ENCODE measurements at regions not wholly inside any gene's neighbourhood (a gene's known extent, or its start where the extent isn't known, plus 50 kb on each side); places are given as distances from the start of the nearest gene placed in this dataset.

GRCh38 chr2:105487142-105488069 is 88.6 kb upstream of the FHL2 start:
- Histone ChIP-seq H3K4me3 (ENCODE audit: low read length) (no peak overlapping the region), H3K9ac (ENCODE audit: low read length) (no peak overlapping the region), H2AFZ (ENCODE audit: low read depth, low read length) (no peak overlapping the region), H3K9me2 (ENCODE audit: insufficient read depth, low read length) (no peaks in the 10 kb centered on the region), H3F3A (ENCODE audit: insufficient read depth, low read length, poor library complexity, severe bottlenecking) (no peaks in the 10 kb centered on the region), H3K9me3 (ENCODE audit: low read length) (no peaks in the 10 kb centered on the region), H3K27me3 (ENCODE audit: insufficient read depth, low read depth, low read length) (no peaks in the 10 kb centered on the region), H3K79me2 (replicated peaks; ENCODE audit: insufficient read depth, low read length) (no peaks in the 10 kb centered on the region), H4K20me1 (ENCODE audit: insufficient read depth) (no peaks in the 10 kb centered on the region), H3K4me2 (ENCODE audit: low read length) (no peak overlapping the region), H3K27ac (ENCODE audit: low read length) (no peak overlapping the region), H3K36me3 (ENCODE audit: insufficient read depth, low read length) (no peaks in the 10 kb centered on the region)
- TF ChIP-seq RAD21 (conservative IDR thresholded peaks at IDR 0.05) (no peak), MXI1 (conservative IDR thresholded peaks at IDR 0.05; ENCODE audit: poor library complexity, severe bottlenecking) (no peak), EP300 (conservative IDR thresholded peaks at IDR 0.05; ENCODE audit: poor library complexity, severe bottlenecking) (no peak), REST (IDR thresholded peaks at IDR 0.05; ENCODE audit: borderline replicate concordance) (no peak), POLR2AphosphoS5 (IDR thresholded peaks at IDR 0.05) (no peak), TAF1 (IDR thresholded peaks at IDR 0.05; ENCODE audit: low read depth) (no peak)

- Histone ChIP-seq H3K9me3 (ENCODE audit: low read length) (no peaks in the 10 kb centered on the region), H3K36me3 (ENCODE audit: insufficient read depth, low read length) (no peaks in the 10 kb centered on the region), H3K4me2 (ENCODE audit: low read length) (no peak overlapping the region), H3K9ac (ENCODE audit: low read length) (no peak overlapping the region), H3K79me2 (replicated peaks; ENCODE audit: insufficient read depth, low read length) (no peaks in the 10 kb centered on the region), H3F3A (ENCODE audit: insufficient read depth, low read length, poor library complexity, severe bottlenecking) (no peaks in the 10 kb centered on the region), H3K27me3 (ENCODE audit: insufficient read depth, low read depth, low read length) (no peaks in the 10 kb centered on the region), H3K27ac (ENCODE audit: low read length) (no peak overlapping the region), H3K9me2 (ENCODE audit: insufficient read depth, low read length) (no peaks in the 10 kb centered on the region), H3K4me3 (ENCODE audit: low read length) (no peak overlapping the region), H4K20me1 (ENCODE audit: insufficient read depth) (no peaks in the 10 kb centered on the region), H2AFZ (ENCODE audit: low read depth, low read length) (no peak overlapping the region)
- TF ChIP-seq EZH2 (IDR thresholded peaks at IDR 0.05; ENCODE audit: borderline replicate concordance, insufficient read depth, low read length, poor library complexity, severe bottlenecking): no peak
Measured at GRCh38 chr2:105486762-105487141, 87.9 kb upstream of the FHL2 start.

GRCh38 chr2:105478670-105479069 is 79.8 kb upstream of the FHL2 start:
- Histone ChIP-seq H3K9me2 (ENCODE audit: insufficient read depth, low read length) (no peaks in the 10 kb centered on the region), H3K27ac (ENCODE audit: low read length) (no peak overlapping the region), H2AFZ (ENCODE audit: low read depth, low read length) (no peak overlapping the region), H3K79me2 (replicated peaks; ENCODE audit: insufficient read depth, low read length) (no peaks in the 10 kb centered on the region), H3F3A (ENCODE audit: insufficient read depth, low read length, poor library complexity, severe bottlenecking) (no peaks in the 10 kb centered on the region), H3K9ac (ENCODE audit: low read length) (no peak overlapping the region), H3K9me3 (ENCODE audit: low read length) (no peaks in the 10 kb centered on the region), H3K36me3 (ENCODE audit: insufficient read depth, low read length) (no peaks in the 10 kb centered on the region), H4K20me1 (ENCODE audit: insufficient read depth) (no peaks in the 10 kb centered on the region), H3K4me2 (ENCODE audit: low read length) (no peak overlapping the region), H3K27me3 (ENCODE audit: insufficient read depth, low read depth, low read length) (no peaks in the 10 kb centered on the region), H3K4me3 (ENCODE audit: low read length) (no peak overlapping the region)
- no peak for TF ChIP-seq TAF1 (IDR thresholded peaks at IDR 0.05; ENCODE audit: low read depth)
- no peak for TF ChIP-seq EP300 (conservative IDR thresholded peaks at IDR 0.05; ENCODE audit: poor library complexity, severe bottlenecking)
- TF ChIP-seq SMC3 (conservative IDR thresholded peaks at IDR 0.05; ENCODE audit: poor library complexity): no peak
- no peak for TF ChIP-seq CTCF (IDR thresholded peaks at IDR 0.05; ENCODE audit: poor library complexity, severe bottlenecking)
- TF ChIP-seq POLR2AphosphoS5 (IDR thresholded peaks at IDR 0.05): no peak
- TF ChIP-seq MXI1 (conservative IDR thresholded peaks at IDR 0.05; ENCODE audit: poor library complexity, severe bottlenecking): no peak
- TF ChIP-seq REST (IDR thresholded peaks at IDR 0.05; ENCODE audit: borderline replicate concordance): no peak
